Lower lobe of right lung (tissue), 2 donors: ENCODE measurements at regions not wholly inside any gene's neighbourhood (a gene's known extent, or its start where the extent isn't known, plus 50 kb on each side); places are given as distances from the start of the nearest gene placed in this dataset.

ENCODE experiments used
- ATAC-seq, 2 donors: fragments of 200-7000 bp; cut with Tn5 transposase; one replicate each; pipeline ENCODE4 v1.9.1; 2020 to 2022; ENCODE audit warnings: mild to moderate bottlenecking in 2 of 2, moderate library complexity in 2 of 2
- DNase-seq: peaks from one replicate; pipeline ENCODE4 v3.0.0-alpha.2; 2020
- H3K27ac ChIP-seq: fragments of 200-600 bp; one replicate; pipeline ENCODE4 v1.8.0; 2022
- H3K27me3 ChIP-seq: fragments of 200-600 bp; one replicate; pipeline ENCODE4 v1.8.0; 2022; ENCODE audit warnings: low read depth
- H3K36me3 ChIP-seq: fragments of 200-600 bp; one replicate; pipeline ENCODE4 v1.8.0; 2022; ENCODE audit warnings: mild to moderate bottlenecking
- H3K4me1 ChIP-seq: fragments of 200-600 bp; one replicate; pipeline ENCODE4 v1.8.0; 2022
- H3K4me3 ChIP-seq: fragments of 200-600 bp; one replicate; pipeline ENCODE4 v1.8.0; 2022; ENCODE audit warnings: mild to moderate bottlenecking
- H3K9me3 ChIP-seq: fragments of 200-600 bp; one replicate; pipeline ENCODE4 v1.8.0; 2022
- intact Hi-C: fragments of 100-400 bp; cut with DNase I; formaldehyde crosslinking; loops from one replicate; pipeline ENCODE4 v1.11.0; 2022
- TF ChIP-seq, protein P1 (sequence below): fragments of 200-600 bp; IDR thresholded peaks from one replicate; pipeline ENCODE4 v1.8.0; 2022; ENCODE audit warnings: antibody characterized with exemption, mild to moderate bottlenecking
- donor health status: DM: no; HTN: yes; CAD: no; lungs with severe emphysema.

GRCh38 chr15:37810381-37810780 is 124.1 kb upstream of the TMCO5A start:
- no peaks in the 10 kb centered on the region for H3K27me3 ChIP-seq
- H3K27ac ChIP-seq: no peak overlapping the region
- no peak overlapping the region for H3K4me3 ChIP-seq
- H3K36me3 ChIP-seq: no peaks in the 10 kb centered on the region
- DNase-seq: no peak
- intact Hi-C loops: no loop called here
- ATAC-seq: no peak
- H3K4me1 ChIP-seq: no peaks in the 10 kb centered on the region
- TF ChIP-seq, protein P1, sequence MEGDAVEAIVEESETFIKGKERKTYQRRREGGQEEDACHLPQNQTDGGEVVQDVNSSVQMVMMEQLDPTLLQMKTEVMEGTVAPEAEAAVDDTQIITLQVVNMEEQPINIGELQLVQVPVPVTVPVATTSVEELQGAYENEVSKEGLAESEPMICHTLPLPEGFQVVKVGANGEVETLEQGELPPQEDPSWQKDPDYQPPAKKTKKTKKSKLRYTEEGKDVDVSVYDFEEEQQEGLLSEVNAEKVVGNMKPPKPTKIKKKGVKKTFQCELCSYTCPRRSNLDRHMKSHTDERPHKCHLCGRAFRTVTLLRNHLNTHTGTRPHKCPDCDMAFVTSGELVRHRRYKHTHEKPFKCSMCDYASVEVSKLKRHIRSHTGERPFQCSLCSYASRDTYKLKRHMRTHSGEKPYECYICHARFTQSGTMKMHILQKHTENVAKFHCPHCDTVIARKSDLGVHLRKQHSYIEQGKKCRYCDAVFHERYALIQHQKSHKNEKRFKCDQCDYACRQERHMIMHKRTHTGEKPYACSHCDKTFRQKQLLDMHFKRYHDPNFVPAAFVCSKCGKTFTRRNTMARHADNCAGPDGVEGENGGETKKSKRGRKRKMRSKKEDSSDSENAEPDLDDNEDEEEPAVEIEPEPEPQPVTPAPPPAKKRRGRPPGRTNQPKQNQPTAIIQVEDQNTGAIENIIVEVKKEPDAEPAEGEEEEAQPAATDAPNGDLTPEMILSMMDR: no peak
- no peaks in the 10 kb centered on the region for H3K9me3 ChIP-seq

DNA sequence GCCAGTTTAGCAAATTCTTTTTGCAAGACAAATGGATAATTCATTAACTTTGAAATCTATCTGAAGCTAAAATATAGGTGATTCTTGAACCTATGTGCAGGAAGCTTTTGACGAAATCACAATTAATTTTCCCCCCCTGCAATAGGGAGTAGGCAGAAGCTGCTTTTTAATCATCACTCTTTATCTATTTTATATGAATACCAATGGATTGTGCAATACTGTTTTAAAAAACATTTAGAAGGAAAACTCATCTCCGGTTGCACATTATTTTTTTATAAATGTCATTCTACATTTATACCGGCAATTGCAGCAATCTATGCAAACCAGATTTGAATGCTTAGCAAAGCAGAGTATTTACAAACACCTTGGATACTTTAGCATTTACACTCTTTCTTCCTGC is 121.1 kb upstream of the TMCO5A start:
- no peak for ATAC-seq
- intact Hi-C loops: no loop called here

GRCh38 chr15:37814847-37815515 is 119.5 kb upstream of the TMCO5A start:
- H3K36me3 ChIP-seq: no peaks in the 10 kb centered on the region
- no peak overlapping the region for H3K4me3 ChIP-seq
- TF ChIP-seq, protein P1: no peak
- H3K27ac ChIP-seq: no peak overlapping the region
- no peaks in the 10 kb centered on the region for H3K27me3 ChIP-seq
- DNase-seq (no peak), ATAC-seq (no peak)
- intact Hi-C loops: no loop called here
- H3K4me1 ChIP-seq: no peaks in the 10 kb centered on the region
- H3K9me3 ChIP-seq: no peaks in the 10 kb centered on the region

More for the DNA sequence above, 121.1 kb upstream of the TMCO5A start:
- Histone ChIP-seq H3K27me3 (no peaks in the 10 kb centered on the region), H3K36me3 (no peaks in the 10 kb centered on the region), H3K4me3 (no peak overlapping the region), H3K9me3 (no peaks in the 10 kb centered on the region), H3K27ac (no peak overlapping the region), H3K4me1 (no peaks in the 10 kb centered on the region)
- TF ChIP-seq, protein P1: no peak
- no peak for DNase-seq

GRCh38 chr15:37818152-37818677 is 116.2 kb upstream of the TMCO5A start:
- DNase-seq (no peak), ATAC-seq (no peak)
- intact Hi-C loops: no loop called here
- H3K4me3 ChIP-seq: no peak overlapping the region
- H3K27me3 ChIP-seq: no peaks in the 10 kb centered on the region
- TF ChIP-seq, protein P1: no peak
- no peaks in the 10 kb centered on the region for H3K36me3 ChIP-seq
- no peaks in the 10 kb centered on the region for H3K9me3 ChIP-seq
- no peak overlapping the region for H3K27ac ChIP-seq
- no peaks in the 10 kb centered on the region for H3K4me1 ChIP-seq

GRCh38 chr15:37819191-37819590 is 115.2 kb upstream of the TMCO5A start:
- TF ChIP-seq, protein P1: no peak
- Histone ChIP-seq H3K27ac (no peak overlapping the region), H3K36me3 (no peaks in the 10 kb centered on the region), H3K9me3 (no peaks in the 10 kb centered on the region), H3K4me3 (no peak overlapping the region), H3K27me3 (no peaks in the 10 kb centered on the region), H3K4me1 (no peaks in the 10 kb centered on the region)
- intact Hi-C loops: no loop called here
- DNase-seq (no peak), ATAC-seq (no peak)
